DND-41 (cell line): ENCODE measurements at regions not wholly inside any gene's neighbourhood (a gene's known extent, or its start where the extent isn't known, plus 50 kb on each side); places are given as distances from the start of the nearest gene placed in this dataset.

Experiments used
- CTCF ChIP-seq: IDR thresholded peaks from 2 replicates; pipeline ENCODE4 v1.5.1; 2012; ENCODE audit warnings: borderline replicate concordance, low read length, moderate library complexity, mild to moderate bottlenecking; ENCODE audit not compliant: poor library complexity, severe bottlenecking; ENCODE audit errors: extremely low read depth
- EZH2 ChIP-seq: IDR thresholded peaks from 3 replicates; pipeline ENCODE4 v1.6.1; 2012; ENCODE audit warnings: borderline replicate concordance, low read depth, mild to moderate bottlenecking, moderate library complexity, low read length, inconsistent platforms; ENCODE audit not compliant: severe bottlenecking

GRCh38 chr15:27656296-27656987 is 442.7 kb downstream of the OCA2 start:
- no peak for TF ChIP-seq CTCF
- no peak for TF ChIP-seq EZH2
